ENCODE measurements at regions not wholly inside any gene's neighbourhood (a gene's known extent, or its start where the extent isn't known, plus 50 kb on each side); places are given as distances from the start of the nearest gene placed in this dataset.

GRCh38 chr14:53780051-53780555, 176.5 kb downstream of the BMP4 start:
- Mint-ChIP-seq H3K27ac (no peak overlapping the region), H3K4me3 (no peak overlapping the region), H3K9me3 (peaks cover 7% of the 10 kb centered on the region)

DNA sequence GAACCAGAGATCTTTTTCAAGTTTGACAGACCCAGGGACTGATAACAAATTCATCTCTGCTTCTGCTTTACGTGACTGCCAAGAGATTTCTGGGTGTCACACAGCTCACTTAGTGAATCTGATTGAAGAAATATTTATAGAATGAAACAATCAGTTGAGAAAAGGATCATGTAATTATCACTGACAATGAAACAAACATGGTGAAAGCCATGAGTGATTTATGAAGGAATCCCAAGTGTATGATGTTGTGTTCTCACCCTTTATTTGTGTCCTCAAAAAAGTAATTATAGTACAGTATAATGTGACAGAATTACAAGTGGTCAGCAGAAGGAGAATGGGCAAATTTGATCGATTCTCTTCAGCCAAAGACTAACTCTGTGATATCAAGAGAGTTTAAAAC, 177.3 kb downstream of the BMP4 start:
- TF ChIP-seq, protein P1, sequence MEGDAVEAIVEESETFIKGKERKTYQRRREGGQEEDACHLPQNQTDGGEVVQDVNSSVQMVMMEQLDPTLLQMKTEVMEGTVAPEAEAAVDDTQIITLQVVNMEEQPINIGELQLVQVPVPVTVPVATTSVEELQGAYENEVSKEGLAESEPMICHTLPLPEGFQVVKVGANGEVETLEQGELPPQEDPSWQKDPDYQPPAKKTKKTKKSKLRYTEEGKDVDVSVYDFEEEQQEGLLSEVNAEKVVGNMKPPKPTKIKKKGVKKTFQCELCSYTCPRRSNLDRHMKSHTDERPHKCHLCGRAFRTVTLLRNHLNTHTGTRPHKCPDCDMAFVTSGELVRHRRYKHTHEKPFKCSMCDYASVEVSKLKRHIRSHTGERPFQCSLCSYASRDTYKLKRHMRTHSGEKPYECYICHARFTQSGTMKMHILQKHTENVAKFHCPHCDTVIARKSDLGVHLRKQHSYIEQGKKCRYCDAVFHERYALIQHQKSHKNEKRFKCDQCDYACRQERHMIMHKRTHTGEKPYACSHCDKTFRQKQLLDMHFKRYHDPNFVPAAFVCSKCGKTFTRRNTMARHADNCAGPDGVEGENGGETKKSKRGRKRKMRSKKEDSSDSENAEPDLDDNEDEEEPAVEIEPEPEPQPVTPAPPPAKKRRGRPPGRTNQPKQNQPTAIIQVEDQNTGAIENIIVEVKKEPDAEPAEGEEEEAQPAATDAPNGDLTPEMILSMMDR (IDR thresholded peaks at IDR 0.05) = no peak
- Mint-ChIP-seq H3K4me3 (no peak overlapping the region), H3K36me3 (ENCODE audit: low read depth) (no peaks in the 10 kb centered on the region), H3K27ac (no peak overlapping the region), H3K9me3 (no peaks in the 10 kb centered on the region; the same call in 1 of the 2 replicates), H3K27me3 (ENCODE audit: insufficient read depth) (peaks cover 11% of the 10 kb centered on the region; the same call in 1 of the 2 replicates), H3K4me1 (ENCODE audit: low read depth) (no peaks in the 10 kb centered on the region)
- DNase-seq = no peak

More at GRCh38 chr14:53780051-53780555, 176.5 kb downstream of the BMP4 start:
- Mint-ChIP-seq H3K4me1 (ENCODE audit: low read depth) (no peaks in the 10 kb centered on the region), H3K36me3 (ENCODE audit: low read depth) (peaks cover 6% of the 10 kb centered on the region; the same call in 1 of the 2 replicates), H3K27me3 (ENCODE audit: insufficient read depth) (peaks cover 11% of the 10 kb centered on the region; the same call in 1 of the 2 replicates)
- DNase-seq = no peak
- TF ChIP-seq, protein P1 (IDR thresholded peaks at IDR 0.05) = no peak

GRCh38 chr14:53778263-53778662, 178.4 kb downstream of the BMP4 start:
- no peak overlapping the region for H3K27ac Mint-ChIP-seq
- no peaks in the 10 kb centered on the region for H3K4me1 Mint-ChIP-seq (ENCODE audit: low read depth)
- no peaks in the 10 kb centered on the region for H3K9me3 Mint-ChIP-seq
- peaks cover 11% of the 10 kb centered on the region; the same call in 1 of the 2 replicates for H3K27me3 Mint-ChIP-seq (ENCODE audit: insufficient read depth)
- TF ChIP-seq, protein P1 (IDR thresholded peaks at IDR 0.05) = no peak
- no peaks in the 10 kb centered on the region for H3K36me3 Mint-ChIP-seq (ENCODE audit: low read depth)
- H3K4me3 Mint-ChIP-seq = no peak overlapping the region
- DNase-seq = no peak

DNA sequence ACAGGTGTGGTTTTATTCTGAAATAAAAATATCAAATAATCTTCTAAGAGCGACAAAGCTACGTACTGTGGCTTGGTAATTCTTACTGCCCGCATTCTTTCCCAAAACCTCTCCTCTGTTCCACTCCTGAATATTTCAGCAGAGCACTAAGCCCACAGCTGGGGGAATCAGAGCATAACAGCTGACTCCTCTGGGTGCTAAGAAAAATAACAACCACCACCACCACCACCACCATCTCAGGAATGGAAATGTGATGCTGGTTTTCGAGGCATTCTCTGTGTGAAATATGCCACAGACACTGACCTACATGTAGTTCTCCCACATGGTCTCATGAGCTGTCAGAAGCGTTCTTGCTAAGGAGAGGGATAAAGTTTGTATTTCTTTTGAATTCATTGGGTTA, 183.7 kb downstream of the BMP4 start:
- Mint-ChIP-seq H3K9me3 (peaks cover 4% of the 10 kb centered on the region; the same call in 1 of the 2 replicates), H3K36me3 (ENCODE audit: low read depth) (no peaks in the 10 kb centered on the region), H3K27me3 (ENCODE audit: insufficient read depth) (peaks cover 8% of the 10 kb centered on the region), H3K4me1 (ENCODE audit: low read depth) (no peaks in the 10 kb centered on the region), H3K4me3 (no peak overlapping the region), H3K27ac (no peak overlapping the region)
- TF ChIP-seq, protein P1 (IDR thresholded peaks at IDR 0.05) = no peak
- DNase-seq = no peak

- no peaks in the 10 kb centered on the region for H3K4me1 Mint-ChIP-seq (ENCODE audit: low read depth)
- H3K27me3 Mint-ChIP-seq (ENCODE audit: insufficient read depth) = peaks cover 2% of the 10 kb centered on the region
- no peak overlapping the region for H3K27ac Mint-ChIP-seq
- H3K36me3 Mint-ChIP-seq (ENCODE audit: low read depth) = no peaks in the 10 kb centered on the region; the same call in 1 of the 2 replicates
- DNase-seq = no peak
- no peak overlapping the region for H3K4me3 Mint-ChIP-seq
- TF ChIP-seq, protein P1 (IDR thresholded peaks at IDR 0.05) = no peak
- H3K9me3 Mint-ChIP-seq = peaks cover 4% of the 10 kb centered on the region; the same call in 1 of the 2 replicates
Measured at GRCh38 chr14:53767566-53767965, 189.1 kb downstream of the BMP4 start.

All from HFFc6 (cell line).